HG03139 (cell line): ENCODE measurements at regions not wholly inside any gene's neighbourhood (a gene's known extent, or its start where the extent isn't known, plus 50 kb on each side); places are given as distances from the start of the nearest gene placed in this dataset.

ENCODE experiments used
- ATAC-seq: cut with Tn5 transposase; IDR thresholded peaks from one replicate; pipeline ENCODE4 v1.9.1; 2021; ENCODE audit not compliant: unreplicated experiment

- no peak for ATAC-seq
These were observed 229.5 kb downstream of the UQCRFS1 start for GRCh38 chr19:28983430-28983829.

- ATAC-seq, result no peak
These were observed 231.0 kb downstream of the UQCRFS1 start for GRCh38 chr19:28981994-28982393.

GRCh38 chr19:28981518-28981917 is 231.4 kb downstream of the UQCRFS1 start:
- no peak for ATAC-seq

GRCh38 chr19:28980236-28980868 is 232.6 kb downstream of the UQCRFS1 start:
- ATAC-seq, result no peak

- ATAC-seq, result no peak
These were observed 235.1 kb downstream of the UQCRFS1 start for GRCh38 chr19:28977826-28978225.

- ATAC-seq, result no peak
These were observed 240.7 kb downstream of the UQCRFS1 start for GRCh38 chr19:28972058-28972852.

GRCh38 chr19:28971513-28971912 is 241.4 kb downstream of the UQCRFS1 start:
- ATAC-seq, result no peak

- no peak for ATAC-seq
These were observed 241.9 kb downstream of the UQCRFS1 start for GRCh38 chr19:28971049-28971448.

GRCh38 chr19:28968721-28969120 is 244.2 kb downstream of the UQCRFS1 start:
- no peak for ATAC-seq

GRCh38 chr19:28966737-28967399 is 246.1 kb downstream of the UQCRFS1 start:
- no peak for ATAC-seq

- ATAC-seq, result no peak
These were observed 248.5 kb downstream of the UQCRFS1 start for GRCh38 chr19:28964500-28964899.

- no peak for ATAC-seq
These were observed 249.3 kb downstream of the UQCRFS1 start for GRCh38 chr19:28963486-28964250.

- ATAC-seq, result no peak
These were observed 251.0 kb downstream of the UQCRFS1 start for GRCh38 chr19:28961772-28962500.

- no peak for ATAC-seq
These were observed 251.8 kb downstream of the UQCRFS1 start for GRCh38 chr19:28960986-28961705.

- ATAC-seq, result no peak
These were observed 252.4 kb downstream of the UQCRFS1 start for GRCh38 chr19:28960586-28960985.

- no peak for ATAC-seq
These were observed 256.0 kb downstream of the UQCRFS1 start for GRCh38 chr19:28956961-28957360.

GRCh38 chr19:28956421-28956820 is 256.5 kb downstream of the UQCRFS1 start:
- ATAC-seq, result no peak

GRCh38 chr19:28949535-28949934 is 263.4 kb downstream of the UQCRFS1 start:
- no peak for ATAC-seq

GRCh38 chr19:28949027-28949426 is 263.9 kb downstream of the UQCRFS1 start:
- no peak for ATAC-seq

GRCh38 chr19:28948566-28948965 is 264.4 kb downstream of the UQCRFS1 start:
- ATAC-seq, result no peak
